Liver (tissue), 3 donors: ENCODE measurements at regions not wholly inside any gene's neighbourhood (a gene's known extent, or its start where the extent isn't known, plus 50 kb on each side); places are given as distances from the start of the nearest gene placed in this dataset.

Experiments
- EGR1 ChIP-seq, 2 donors: IDR thresholded peaks; 2 replicates each; pipeline ENCODE4 v1.6.1; 2016 to 2018; ENCODE audit warnings: antibody characterized with exemption in 2 of 2, low read depth in 2 of 2
- FOXA1 ChIP-seq: IDR thresholded peaks from 2 replicates; pipeline ENCODE4 v1.6.1; 2016; ENCODE audit warnings: antibody characterized with exemption
- HNF4A ChIP-seq, 2 donors: conservative IDR thresholded peaks; 2 replicates each; pipeline ENCODE4 v1.6.1; 2016; ENCODE audit warnings: antibody characterized with exemption in 2 of 2, mild to moderate bottlenecking in 2 of 2
- HNF4G ChIP-seq: IDR thresholded peaks from 2 replicates; pipeline ENCODE4 v1.6.1; 2016; ENCODE audit warnings: antibody characterized with exemption
- JUND ChIP-seq, 2 donors: IDR thresholded peaks; 2 replicates each; pipeline ENCODE4 v1.6.1; 2016; ENCODE audit warnings: antibody characterized with exemption in 2 of 2
- RAD21 ChIP-seq, 2 donors: IDR thresholded peaks; 2 replicates each; pipeline ENCODE4 v1.6.1; 2016; ENCODE audit warnings: antibody characterized with exemption in 2 of 2, mild to moderate bottlenecking in 2 of 2
- SP1 ChIP-seq: IDR thresholded peaks from 2 replicates; pipeline ENCODE4 v1.6.1; 2018; ENCODE audit warnings: antibody characterized with exemption, mild to moderate bottlenecking
- ZBTB33 ChIP-seq: IDR thresholded peaks from 2 replicates; pipeline ENCODE4 v1.6.1; 2016; ENCODE audit warnings: antibody characterized with exemption
- TF ChIP-seq, protein P1 (sequence below): fragments of 150-350 bp; IDR thresholded peaks from 2 replicates; pipeline ENCODE4 v1.5.1; 2017; ENCODE audit warnings: improper control_type of control experiment, low read depth, low read length; ENCODE audit not compliant: missing input control
- TF ChIP-seq, protein P2 (sequence below): IDR thresholded peaks from 2 replicates; pipeline ENCODE4 v1.6.1; 2016; ENCODE audit warnings: antibody characterized with exemption, mild to moderate bottlenecking
- TF ChIP-seq, protein P3 (sequence below): IDR thresholded peaks from 2 replicates; pipeline ENCODE4 v1.6.1; 2016; ENCODE audit warnings: antibody characterized with exemption
- donor health status: healthy.
- donor health status: healthy.

- TF ChIP-seq EGR1 (IDR thresholded peaks at IDR 0.05; ENCODE audit: low read depth in 2 of 2) (no peak), HNF4G (no peak), ZBTB33 (no peak), SP1 (no peak), FOXA1 (no peak), HNF4A (conservative IDR thresholded peaks at IDR 0.05) (no peak), JUND (IDR thresholded peaks at IDR 0.05) (no peak), RAD21 (IDR thresholded peaks at IDR 0.05) (no peak)
- TF ChIP-seq, protein P1, sequence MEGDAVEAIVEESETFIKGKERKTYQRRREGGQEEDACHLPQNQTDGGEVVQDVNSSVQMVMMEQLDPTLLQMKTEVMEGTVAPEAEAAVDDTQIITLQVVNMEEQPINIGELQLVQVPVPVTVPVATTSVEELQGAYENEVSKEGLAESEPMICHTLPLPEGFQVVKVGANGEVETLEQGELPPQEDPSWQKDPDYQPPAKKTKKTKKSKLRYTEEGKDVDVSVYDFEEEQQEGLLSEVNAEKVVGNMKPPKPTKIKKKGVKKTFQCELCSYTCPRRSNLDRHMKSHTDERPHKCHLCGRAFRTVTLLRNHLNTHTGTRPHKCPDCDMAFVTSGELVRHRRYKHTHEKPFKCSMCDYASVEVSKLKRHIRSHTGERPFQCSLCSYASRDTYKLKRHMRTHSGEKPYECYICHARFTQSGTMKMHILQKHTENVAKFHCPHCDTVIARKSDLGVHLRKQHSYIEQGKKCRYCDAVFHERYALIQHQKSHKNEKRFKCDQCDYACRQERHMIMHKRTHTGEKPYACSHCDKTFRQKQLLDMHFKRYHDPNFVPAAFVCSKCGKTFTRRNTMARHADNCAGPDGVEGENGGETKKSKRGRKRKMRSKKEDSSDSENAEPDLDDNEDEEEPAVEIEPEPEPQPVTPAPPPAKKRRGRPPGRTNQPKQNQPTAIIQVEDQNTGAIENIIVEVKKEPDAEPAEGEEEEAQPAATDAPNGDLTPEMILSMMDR = no peak
- TF ChIP-seq, protein P2, sequence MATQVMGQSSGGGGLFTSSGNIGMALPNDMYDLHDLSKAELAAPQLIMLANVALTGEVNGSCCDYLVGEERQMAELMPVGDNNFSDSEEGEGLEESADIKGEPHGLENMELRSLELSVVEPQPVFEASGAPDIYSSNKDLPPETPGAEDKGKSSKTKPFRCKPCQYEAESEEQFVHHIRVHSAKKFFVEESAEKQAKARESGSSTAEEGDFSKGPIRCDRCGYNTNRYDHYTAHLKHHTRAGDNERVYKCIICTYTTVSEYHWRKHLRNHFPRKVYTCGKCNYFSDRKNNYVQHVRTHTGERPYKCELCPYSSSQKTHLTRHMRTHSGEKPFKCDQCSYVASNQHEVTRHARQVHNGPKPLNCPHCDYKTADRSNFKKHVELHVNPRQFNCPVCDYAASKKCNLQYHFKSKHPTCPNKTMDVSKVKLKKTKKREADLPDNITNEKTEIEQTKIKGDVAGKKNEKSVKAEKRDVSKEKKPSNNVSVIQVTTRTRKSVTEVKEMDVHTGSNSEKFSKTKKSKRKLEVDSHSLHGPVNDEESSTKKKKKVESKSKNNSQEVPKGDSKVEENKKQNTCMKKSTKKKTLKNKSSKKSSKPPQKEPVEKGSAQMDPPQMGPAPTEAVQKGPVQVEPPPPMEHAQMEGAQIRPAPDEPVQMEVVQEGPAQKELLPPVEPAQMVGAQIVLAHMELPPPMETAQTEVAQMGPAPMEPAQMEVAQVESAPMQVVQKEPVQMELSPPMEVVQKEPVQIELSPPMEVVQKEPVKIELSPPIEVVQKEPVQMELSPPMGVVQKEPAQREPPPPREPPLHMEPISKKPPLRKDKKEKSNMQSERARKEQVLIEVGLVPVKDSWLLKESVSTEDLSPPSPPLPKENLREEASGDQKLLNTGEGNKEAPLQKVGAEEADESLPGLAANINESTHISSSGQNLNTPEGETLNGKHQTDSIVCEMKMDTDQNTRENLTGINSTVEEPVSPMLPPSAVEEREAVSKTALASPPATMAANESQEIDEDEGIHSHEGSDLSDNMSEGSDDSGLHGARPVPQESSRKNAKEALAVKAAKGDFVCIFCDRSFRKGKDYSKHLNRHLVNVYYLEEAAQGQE = no peak
- TF ChIP-seq, protein P3, sequence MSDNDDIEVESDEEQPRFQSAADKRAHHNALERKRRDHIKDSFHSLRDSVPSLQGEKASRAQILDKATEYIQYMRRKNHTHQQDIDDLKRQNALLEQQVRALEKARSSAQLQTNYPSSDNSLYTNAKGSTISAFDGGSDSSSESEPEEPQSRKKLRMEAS = no peak
Measured at GRCh38 chr15:66964791-66965190, 100.6 kb upstream of the SMAD3 start.
